CD4-positive, alpha-beta T cell treated with Interleukin-17A for 1 hour (primary cell): ENCODE measurements at regions not wholly inside any gene's neighbourhood (a gene's known extent, or its start where the extent isn't known, plus 50 kb on each side); places are given as distances from the start of the nearest gene placed in this dataset.
A peak's percentile ranks its signal among the peaks of the same experiment; 100 is the strongest.

Source experiments
- DNase-seq: peaks from one replicate; pipeline ENCODE4 v3.0.0-alpha.2; 2020

DNA sequence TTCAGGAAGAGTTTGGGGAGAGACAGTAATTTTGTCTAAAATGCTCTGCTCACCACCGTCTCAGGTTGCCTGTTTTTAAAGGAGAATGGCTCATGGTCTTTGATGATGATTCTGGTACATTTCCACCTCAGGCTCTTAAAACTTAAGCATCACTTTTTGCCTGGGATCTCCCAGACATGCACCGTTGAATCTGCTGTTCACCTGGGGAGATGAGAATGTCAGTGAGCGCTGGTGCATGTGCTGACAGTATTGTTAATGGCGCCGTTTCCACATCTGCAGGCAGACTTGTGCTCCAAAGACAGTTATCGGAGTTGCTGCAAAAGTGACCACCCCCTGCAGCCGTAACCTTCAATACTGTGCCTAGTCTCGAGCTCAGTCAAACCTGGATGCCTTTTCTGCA is 219.0 kb upstream of the TPM1 start:
- DNase-seq, result no peak

DNA sequence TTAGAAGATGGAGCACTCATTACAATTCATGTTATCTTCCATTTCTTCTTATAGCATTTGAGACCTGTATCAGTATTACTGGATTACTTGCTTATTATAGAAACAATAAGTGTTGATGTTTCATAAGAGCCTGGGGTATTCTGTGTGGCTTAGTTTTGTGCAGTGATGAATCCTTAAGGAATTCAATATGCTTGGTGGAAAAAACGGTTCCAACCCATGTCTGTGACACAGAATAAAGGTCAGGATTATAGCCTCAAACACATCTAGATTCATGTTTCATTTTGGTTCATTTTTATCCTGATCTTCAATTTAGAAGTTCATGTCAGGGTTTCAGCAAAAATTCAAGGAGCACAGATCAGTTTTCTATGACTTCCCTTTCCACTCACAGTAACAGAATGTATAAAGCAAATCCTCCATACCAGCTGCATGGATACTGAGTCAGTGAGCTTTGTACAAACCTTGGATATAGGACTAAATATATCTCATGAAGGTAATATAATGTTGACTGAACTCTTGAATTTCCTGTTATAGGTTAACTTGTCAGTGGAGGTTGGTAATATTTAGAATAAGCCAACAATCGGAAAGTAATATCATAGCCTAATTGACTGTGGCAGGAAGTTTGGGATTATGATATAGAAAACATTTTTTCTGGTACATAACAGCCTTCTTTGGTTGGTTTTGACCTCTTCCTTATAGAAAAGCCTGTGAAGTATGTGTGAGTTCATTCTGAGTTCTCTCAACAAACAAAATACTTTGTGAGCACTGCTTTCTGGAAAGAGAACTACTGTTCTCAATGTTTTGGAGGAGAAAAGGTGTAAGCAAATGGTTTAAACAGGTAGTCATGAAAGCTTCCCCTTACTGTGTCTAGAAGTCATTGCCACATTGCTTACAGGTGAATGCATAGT is 218.2 kb upstream of the TPM1 start:
- no peak for DNase-seq

DNA sequence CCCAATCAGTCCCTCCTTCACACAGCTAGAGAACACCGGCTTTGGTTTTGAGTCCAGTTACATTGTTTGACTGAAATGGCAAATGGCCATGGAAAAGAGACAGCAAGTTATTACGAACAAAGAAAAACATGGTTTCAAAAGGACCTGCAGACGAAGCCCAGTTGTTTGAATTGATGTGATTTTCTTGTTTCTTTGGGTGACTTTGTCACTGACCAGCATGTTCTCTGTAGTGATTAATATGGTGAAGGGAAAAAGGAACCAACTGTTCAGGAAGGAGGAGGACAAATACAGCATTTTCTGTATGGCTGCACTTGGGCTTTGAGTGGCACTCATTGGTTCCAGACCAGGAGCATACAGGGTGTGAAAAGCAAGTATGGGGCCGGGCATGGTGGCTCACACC is 217.4 kb upstream of the TPM1 start:
- no peak for DNase-seq

DNA sequence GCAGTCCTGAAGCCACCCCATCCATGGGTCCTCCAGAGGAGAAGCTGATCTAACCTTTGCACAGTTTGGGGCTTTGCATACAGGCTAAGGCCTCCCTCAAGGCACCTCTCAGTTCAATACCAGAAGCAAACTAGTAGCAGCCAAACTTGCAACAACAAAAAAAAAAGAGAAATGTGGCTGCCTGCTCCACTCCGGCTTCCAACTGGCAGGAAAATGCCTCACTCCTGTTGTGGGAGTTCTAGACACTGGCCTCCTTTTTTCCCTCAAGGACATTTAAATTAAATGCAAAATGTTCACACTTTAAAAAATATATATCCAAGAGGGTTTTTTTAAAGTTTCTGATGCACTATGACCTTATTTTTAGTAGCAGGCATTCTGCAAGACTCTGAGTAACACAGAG is 216.0 kb upstream of the TPM1 start:
- no peak for DNase-seq

DNA sequence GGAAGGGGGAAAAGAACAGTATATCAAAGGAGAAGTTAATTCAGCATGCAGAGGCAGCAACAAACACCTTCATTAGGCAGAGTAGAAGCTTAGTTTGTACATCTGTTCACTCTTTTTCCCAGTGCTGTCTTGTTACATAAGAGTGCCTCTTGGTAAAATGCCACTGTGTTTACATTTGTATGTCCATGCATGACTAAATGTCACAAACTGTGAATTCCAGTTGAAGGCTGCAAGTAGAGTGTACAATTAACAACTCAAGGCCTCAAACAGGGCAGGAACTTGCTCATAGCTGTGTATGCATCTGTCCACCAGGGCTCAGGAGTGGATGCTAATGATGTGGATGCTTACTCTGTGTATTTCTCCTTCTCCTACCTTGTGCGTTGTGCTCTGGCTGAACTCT is 214.2 kb upstream of the TPM1 start:
- DNase-seq, result no peak

DNA sequence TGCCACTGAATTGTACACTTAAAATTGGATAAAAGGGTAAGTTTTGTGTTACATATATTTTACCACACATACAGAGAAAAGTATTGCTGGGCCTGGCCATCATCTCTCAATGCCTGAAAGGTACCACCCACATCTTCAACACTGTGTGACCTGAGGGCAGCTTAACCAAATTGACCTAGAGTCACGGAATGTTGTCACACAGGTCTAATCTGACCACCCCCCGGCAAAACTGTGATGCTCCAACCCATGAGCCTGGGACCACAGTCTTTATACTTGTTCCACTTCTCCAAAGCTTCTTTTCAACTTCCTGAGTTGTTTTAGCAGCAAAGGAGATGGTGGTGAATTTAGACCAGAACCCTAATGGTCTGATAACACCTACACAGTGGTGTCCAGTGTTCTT is 210.3 kb upstream of the TPM1 start:
- no peak for DNase-seq

DNA sequence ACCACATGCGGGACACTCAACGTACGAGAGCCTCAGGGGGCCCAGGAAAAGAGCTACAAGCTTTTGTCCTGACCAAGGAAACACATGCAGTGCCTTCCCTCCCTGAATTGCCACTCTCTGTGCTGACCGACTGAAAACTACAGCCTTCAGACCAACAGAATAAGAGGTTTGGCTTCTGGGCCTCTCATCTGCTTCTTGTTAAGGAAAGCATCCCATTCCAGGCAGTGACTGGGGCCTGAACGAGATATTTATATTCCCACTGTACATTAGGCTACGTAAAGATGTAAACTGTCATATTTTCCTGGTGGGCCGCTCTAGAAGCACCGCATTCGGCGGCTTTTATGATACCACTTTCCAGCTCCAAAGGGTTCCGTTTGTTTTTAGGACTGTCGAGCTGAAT is 208.9 kb upstream of the TPM1 start:
- no peak for DNase-seq

DNA sequence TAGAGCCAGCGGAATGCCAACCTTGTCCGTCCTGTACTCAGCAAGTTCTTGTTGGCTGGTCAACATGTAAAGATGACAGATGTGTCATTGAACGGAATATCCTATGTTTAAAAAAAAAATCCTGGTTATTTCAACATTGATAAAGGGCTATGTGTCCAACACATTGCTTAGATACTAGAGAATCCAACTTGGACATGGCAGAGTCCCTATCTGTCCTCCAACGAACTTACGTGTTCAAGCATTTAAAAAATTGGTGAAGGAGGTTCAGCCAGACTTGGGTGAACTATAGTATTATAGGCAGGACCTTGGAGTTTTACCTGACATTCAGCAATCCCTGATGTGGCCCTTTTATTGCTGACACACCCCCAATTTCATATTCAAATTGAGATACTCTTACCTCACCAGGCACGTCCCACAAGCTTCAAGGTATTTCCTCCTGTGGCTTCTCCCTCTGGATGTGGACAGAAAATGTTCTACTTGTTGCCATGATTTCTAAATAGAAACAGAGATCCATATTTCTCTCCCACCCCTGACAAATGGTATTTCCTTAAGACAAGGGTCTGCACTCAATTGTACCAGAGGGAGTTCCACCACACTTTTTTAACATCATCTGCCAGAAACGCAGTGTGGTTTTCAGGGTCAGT is 207.7 kb upstream of the TPM1 start:
- DNase-seq, result no peak

DNA sequence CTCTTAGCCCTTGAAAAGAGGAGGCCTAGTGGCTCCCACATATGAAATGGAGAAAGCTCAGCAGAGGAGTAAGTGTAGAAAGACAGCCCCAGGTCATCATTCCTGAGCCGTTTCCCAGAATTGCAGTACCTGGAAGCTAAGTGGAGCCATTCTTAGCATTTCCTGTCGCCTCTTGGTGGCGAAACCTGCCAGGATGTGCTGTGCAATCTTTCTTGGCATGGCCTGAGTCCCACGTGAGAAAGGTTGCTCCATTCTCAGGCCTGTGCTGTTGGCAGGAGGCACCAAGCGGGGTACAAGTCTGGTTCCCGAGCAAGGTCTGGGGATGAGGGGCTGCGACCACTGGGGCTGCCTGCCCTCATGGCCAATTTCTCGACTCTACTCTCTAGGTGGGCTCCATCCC is 207.2 kb upstream of the TPM1 start:
- no peak for DNase-seq

DNA sequence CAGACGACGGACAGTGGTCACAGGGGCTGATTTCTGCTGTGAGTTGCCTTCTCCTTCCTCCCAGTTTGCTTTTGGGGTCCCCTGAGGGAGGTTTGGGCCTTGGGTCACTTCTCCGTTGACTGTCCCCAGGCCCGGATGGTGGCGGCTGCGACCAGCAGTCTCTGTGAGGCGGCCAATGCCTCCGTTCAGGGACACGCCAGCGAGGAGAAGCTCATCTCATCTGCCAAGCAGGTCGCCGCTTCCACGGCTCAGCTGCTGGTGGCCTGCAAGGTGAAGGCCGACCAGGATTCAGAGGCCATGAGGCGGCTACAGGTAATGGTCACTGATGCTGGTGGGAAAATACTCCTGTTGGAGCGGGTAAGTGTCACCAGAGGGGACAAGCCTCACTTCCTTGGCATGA is 206.8 kb upstream of the TPM1 start:
- no peak for DNase-seq

DNA sequence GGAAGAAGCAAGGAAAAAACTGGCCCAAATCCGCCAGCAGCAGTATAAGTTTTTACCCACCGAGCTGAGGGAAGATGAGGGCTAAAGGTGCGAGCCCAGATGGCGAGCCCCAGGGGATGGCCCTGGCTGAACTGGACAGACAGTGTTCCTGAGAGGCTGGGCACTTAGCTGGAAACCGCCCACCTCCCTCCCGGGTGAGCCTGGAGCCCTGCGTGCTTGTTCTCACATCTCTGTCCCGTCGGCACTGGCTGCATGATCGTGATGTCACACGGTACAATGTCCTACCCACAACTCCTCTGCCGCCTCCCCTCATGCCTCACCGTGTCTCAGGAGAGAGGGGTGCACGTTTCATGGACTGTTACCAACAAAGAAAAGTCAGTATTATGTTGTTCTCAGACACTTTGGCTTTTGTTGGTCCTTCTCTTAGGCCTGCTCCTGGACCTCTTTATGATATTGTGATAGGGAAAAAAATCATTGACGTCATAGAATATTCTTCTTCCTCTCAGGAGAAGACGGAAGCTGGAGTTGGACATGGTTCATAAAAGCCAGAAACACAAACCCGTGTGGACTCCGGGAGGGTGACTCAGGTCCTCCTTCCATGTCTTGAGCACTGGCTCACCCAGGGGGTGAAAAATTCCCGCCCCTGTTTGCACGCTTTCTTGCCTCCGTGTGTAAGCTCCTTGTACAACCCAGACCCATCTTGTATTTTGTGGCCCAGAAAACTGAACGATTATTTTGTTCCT is 201.8 kb upstream of the TPM1 start:
- DNase-seq, result no peak

DNA sequence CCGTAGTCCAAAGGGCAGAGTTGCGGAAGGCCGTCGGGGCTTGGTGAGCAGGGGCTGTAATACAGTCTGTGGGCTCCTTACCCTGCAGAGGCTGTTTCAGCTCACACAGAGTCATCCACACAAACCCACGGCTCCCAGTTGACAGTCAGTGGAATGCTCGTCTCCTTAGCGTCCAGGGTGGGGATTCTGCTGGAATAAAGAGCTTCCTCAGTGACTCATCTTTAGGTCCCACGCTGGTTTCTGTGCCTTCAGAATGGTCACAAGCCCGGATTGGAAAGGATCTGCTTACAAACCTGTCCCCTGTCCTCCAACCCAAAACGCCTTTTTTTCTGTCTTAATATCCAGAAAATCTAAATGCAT is 201.3 kb upstream of the TPM1 start:
- no peak for DNase-seq

DNA sequence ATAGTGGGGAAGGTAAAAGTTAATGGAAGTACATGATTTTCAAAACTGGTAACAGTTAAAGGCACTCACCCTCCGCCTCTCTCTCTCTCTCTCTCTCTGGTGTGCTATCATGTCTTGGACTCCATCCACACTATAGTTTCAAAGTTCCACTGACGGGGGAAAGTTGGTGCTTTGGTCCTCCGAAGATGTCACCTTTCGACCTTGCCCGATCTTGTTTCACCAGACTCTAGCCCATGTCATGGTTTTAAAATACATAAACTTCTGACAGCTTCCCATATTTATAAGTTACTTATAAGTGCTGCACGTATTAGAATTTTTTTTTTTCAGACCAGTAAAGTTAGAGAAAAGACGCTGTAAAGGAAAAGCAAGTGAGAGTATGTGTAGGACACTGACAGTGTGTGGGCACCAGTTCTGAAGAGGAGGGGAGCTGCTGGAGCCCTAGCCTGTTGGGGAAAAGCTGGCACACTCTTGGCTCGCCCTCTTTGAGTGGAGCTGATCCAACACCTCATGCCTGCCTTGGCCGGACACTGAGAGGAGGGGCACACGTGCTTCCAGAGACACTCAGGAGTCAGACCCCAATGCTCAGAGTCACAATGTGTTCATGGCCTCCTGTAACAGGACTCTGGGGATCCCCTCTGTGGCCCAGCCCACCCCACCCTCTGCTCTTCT is 200.5 kb upstream of the TPM1 start:
- no peak for DNase-seq

DNA sequence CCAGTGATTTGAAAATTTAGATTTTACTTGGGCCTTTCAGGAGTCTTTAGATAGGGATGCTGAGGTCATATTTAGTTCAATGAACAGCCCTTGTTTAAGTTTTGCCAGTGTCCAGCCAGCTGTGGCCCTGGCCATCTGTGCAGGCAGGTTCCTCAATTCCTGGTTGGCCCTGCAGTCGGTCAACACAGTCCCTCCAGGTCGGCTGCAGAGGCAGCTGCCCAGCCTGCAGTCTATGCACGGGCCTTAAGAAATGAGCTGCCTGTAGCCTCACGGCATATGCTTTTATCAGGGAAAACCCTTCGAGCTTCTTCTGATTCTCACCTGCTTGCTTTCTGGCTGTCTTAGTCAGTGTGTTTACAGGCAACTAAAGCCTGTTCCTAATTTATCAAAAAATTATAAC is 199.2 kb upstream of the TPM1 start:
- no peak for DNase-seq

DNA sequence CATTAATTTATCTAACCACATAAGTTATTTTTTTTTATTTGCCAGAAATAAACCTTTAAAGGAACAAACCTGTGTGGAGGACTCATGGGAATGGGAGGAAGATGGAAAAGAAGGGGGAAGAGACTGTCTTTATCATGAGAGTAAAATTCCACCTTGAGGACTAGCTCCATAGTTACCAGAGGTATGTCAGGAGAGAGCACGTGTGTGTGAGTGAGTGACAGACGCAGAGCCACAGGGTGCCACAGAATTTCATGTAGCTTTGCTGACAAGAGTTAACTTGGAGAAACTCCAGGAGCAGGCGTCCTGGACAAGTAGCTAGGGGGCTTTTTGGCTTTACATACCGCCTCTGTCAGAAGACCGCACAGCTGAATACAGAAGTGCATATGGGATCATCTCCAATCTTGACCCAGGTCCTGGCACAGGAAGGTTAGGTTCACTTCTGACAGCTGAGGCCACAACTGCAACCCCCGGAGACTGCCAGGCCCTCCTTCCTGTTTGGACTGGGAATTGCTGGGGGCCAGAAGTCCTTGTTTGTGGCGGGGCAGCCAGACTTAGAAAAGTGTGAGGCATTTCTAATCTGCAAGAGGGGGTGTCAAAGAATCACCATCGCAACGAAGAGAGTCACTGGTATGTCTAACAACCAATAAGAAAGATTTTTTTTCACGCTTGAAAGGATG is 197.8 kb upstream of the TPM1 start:
- no peak for DNase-seq

DNA sequence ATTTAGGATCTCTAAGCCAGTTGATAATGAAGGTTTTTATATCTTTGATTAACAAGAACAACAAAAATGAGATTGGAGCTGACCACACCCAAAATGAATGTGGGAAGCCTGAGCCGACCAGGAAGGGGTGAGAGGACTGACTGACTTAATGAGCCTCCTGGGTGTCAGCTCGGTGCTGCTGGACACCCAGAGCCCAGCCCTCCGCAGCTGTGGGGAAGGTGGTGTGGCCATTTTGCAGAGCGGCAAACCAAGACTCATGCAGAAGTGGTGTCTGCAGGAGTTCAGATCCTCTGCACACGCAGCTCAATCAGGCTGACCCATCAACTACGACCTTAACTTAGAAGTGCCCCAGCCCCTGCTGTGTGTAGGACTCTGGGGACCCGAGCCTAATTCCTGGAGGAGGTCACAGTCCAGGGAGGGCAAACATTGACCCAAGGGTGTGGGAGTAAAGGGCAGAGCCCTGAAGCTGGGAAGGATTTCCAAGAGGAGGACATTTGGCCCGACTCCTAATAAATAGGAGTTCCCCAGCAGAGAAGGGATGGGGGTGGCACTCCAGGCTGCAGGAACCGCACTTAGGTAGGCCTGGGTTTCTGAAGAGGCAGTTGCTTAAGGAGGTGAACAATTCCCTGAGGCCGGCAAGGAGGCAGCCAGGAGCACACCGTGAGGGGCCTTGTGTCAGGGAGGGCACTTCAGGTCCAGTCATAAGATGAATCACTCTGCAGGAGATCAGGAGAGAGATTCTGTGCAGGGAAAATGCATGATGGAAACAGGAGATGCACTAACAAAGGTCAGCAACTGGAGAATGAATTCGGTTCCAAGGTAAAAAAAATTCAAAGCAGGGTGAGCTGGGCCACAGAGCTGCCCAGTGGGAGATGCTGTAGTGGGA is 197.1 kb upstream of the TPM1 start:
- no peak for DNase-seq

DNA sequence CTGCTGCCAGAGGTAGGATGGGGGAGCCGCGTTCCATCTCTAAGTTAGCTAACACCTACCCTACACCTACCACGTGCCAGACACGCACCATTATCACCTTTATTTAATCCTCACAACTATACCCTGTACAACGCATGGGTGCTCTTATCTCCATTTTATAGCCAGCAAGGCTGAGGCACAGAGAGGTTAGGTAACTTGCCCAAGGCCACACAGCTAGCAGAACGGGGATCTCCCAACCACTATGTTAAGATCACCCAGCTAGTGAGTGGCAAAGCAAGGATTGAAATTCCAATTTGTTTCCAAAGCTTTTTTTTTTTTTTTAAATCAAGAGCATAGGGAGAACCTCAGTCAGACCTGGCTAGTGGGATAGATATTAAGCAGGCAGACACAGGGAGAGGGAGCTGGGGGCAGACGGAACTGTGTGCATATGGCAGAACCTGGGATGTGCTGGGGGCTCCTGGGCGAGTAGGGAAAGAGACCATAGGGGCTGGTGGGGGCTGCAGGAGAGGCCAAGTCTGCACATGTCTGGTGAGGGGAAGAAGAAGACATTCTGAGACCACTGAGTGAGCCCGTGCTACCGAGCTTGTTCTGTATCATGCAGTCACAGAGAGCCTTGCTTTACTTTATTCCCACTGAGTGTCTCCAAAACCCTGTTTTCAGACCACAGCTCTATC is 196.3 kb upstream of the TPM1 start:
- no peak for DNase-seq

DNA sequence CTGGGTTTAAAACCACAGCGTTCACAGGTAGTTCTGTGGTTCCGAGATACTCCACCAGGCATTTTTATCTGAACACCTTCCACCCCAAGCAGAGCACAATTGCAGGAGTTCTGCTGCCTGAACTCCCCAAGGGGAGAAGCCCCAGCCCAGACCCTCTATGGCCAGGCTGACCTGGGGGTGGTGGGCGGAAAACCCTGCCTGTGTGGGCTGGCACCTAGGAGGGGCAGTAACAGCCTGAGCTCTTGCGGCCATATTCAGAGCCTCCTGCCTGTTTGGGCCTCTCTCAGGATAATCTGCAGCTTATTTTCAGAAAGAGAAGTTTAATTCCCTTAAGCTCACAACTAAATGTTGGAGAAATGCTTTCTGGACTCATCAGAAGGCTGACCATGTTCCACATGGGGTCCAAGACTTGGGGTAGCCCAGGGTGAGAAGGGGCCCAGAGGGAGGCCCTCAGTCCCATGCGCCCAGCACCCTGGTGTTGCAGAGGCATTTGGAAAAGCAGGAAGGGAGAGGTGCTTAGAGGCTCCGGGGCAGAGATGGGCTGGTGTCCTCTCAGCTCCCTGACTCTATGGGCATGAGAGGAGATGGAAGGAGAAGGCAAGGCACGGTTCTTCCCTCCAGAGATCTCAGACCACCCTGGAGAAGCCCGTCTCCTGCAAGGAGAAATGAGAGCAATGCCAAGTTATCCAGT is 195.6 kb upstream of the TPM1 start:
- DNase-seq, result no peak

DNA sequence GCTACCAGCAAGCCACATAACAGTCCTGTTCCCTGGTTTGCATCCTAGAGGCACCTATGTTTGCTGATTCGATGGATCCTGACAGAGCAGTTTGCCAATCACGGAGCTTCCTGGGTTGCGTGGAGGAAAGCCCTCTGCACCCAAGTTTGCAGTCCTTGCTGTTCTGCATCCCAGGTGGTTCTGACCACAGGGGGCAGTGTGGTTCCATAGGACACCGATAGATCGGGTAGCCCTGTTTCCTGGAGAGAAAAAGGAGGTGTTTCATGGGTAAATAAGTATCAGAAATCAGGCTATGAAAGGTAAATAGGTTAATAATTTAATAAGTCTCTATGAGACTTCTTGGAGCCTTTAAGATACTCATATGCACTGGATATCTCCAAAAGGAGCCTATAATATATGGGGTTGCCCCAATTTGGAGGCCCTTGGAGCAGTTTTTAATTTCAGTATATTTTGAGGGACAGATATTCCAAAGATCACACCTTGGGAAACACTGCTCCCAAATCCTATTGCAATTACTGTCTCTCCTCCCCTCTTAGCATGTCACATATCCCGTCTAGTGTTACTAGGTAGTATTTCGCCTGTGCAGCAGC is 194.6 kb upstream of the TPM1 start:
- peak; percentile 45 for DNase-seq

DNA sequence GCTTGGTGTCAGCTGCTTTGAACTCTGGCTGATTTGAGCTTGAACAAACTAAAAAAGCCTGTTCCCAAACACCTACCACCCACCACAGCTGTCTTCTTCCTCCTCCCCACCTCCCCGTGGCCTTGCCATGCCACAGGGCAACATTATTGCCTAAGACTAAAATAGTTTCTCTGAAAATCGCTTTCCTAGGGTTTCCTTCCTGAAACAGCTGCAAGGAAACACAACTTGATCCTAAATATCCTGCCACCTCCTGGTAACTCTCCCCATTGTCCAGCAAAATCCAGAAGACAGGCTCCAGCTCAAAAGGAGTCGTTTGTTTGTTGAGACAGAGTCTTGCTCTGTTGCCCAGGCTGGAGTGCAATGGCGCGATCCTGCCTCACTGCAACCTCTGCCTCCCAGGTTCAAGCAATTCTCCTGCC is 193.9 kb upstream of the TPM1 start:
- DNase-seq, result no peak
